GM12873 (cell line): ENCODE measurements at regions not wholly inside any gene's neighbourhood (a gene's known extent, or its start where the extent isn't known, plus 50 kb on each side); places are given as distances from the start of the nearest gene placed in this dataset.

Experiments
- TF ChIP-seq, protein P1 (sequence below): IDR thresholded peaks from 2 replicates; pipeline ENCODE4 v1.5.1; 2012; ENCODE audit warnings: low read depth, mild to moderate bottlenecking, moderate library complexity, low read length, control low read depth; ENCODE audit not compliant: insufficient read depth; ENCODE audit errors: missing control alignments

DNA sequence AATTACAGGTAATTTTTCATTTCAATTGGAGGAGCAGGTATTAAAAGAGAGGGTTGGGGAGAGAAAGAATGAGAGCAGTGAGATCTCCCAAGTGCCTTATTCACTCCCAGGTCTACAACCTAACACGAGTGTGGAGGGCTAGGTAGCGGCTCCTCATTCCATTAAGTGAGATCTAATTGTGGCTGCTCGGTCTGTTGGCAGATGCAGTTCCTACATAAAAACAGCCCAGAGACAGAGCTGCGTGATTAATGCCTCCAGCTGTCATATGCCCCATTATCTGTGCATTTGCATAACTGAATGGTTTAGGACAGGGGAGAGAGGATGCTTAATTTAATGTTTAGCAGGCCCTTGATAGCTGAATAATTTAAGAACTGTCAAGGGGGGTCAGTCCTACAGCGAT is 100.5 kb downstream of the PSAT1 start:
- TF ChIP-seq, protein P1, sequence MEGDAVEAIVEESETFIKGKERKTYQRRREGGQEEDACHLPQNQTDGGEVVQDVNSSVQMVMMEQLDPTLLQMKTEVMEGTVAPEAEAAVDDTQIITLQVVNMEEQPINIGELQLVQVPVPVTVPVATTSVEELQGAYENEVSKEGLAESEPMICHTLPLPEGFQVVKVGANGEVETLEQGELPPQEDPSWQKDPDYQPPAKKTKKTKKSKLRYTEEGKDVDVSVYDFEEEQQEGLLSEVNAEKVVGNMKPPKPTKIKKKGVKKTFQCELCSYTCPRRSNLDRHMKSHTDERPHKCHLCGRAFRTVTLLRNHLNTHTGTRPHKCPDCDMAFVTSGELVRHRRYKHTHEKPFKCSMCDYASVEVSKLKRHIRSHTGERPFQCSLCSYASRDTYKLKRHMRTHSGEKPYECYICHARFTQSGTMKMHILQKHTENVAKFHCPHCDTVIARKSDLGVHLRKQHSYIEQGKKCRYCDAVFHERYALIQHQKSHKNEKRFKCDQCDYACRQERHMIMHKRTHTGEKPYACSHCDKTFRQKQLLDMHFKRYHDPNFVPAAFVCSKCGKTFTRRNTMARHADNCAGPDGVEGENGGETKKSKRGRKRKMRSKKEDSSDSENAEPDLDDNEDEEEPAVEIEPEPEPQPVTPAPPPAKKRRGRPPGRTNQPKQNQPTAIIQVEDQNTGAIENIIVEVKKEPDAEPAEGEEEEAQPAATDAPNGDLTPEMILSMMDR = no peak

DNA sequence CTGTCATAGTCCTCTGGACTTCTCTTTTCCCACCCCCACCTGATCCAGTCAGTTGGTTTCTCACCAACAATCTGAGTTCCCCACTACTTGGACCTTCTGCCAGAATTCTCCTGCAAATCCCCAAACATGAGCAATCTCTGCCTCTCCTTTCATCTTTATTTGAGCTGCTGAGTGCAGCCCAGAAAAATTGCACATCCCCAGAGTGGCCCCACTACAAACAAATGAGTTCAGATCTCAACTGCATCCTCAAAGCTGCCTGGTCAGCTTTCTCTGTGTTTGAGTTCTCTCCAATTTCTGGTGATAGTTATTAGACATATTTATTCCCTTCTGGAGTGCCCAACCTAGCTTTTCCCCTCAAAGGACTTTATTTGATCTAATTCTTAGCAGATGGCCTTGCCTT is 102.2 kb downstream of the PSAT1 start:
- TF ChIP-seq, protein P1 = no peak

DNA sequence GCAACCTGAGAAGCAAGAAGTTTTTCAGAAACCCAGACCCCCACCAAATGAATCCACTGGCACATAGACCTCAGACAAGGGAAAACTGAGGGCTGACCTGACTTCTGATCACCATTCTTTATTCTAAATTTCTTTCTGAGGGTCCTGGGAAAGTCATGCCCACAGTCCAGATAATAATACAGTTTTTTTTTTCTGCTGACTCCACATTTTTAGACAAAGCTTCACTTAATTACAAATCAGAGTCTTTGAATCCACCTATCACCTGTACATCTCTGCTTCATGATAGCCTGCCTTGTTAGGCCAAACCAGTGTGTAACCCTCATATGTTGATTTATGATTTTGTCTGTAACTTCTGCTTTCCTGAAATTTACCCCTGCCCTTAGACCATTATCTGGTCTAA is 103.6 kb downstream of the PSAT1 start:
- TF ChIP-seq, protein P1 = no peak

DNA sequence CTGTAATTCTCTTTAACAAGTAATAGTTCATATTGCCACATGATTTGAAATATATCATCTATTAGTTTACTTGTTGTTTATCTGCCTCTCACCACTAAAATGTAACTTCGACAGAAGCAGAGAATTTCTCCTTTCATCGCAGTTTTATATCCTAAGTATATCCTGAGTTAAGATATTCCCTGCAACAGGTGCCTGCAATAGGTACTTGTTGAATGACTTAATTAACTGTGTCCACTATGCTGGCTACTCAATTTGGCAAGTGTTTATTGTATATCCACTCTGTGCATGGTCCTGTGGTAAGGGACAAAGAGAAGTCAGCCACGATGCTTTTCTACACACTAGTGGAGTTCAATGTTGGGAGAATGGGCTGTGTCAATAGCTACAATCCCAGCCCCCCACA is 108.5 kb downstream of the PSAT1 start:
- TF ChIP-seq, protein P1 = no peak

DNA sequence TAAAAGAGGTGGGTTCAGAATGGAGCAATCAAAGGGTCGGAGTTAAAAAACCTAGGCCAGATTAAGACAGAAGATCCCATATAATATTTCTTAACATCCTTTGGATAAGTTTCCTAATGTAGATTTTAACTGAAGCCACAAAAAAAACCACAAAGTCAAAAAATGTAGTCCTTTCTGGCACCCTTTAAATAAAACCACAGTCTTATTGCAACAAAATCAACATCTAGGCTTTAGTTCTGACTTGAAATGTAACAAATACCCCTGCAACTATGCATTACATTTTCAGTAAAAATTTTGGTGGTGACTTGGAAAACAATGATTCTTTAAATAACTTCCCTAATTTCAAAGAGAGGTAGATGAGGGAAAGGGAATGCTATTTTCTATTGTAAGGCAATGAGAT is 109.2 kb downstream of the PSAT1 start:
- TF ChIP-seq, protein P1 = no peak

DNA sequence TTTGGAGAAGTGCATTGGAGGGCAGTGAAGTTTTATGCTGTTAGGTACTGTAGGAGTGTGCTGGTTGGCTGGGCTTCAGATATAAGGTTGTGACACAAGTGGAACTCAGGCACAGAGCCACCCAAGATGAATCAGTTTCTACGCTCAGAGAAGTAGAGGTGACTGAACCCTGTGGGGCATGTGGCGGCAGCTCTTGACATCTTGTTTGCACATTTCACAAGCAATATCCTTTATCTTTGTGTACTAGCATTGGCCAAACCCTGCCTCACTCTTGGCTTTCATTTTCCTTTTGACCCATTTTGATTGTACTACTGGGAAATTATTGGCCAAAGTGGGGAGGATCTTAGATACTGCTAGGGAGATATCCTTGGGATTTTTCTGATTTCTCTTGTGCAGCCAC is 110.0 kb downstream of the PSAT1 start:
- TF ChIP-seq, protein P1 = no peak

DNA sequence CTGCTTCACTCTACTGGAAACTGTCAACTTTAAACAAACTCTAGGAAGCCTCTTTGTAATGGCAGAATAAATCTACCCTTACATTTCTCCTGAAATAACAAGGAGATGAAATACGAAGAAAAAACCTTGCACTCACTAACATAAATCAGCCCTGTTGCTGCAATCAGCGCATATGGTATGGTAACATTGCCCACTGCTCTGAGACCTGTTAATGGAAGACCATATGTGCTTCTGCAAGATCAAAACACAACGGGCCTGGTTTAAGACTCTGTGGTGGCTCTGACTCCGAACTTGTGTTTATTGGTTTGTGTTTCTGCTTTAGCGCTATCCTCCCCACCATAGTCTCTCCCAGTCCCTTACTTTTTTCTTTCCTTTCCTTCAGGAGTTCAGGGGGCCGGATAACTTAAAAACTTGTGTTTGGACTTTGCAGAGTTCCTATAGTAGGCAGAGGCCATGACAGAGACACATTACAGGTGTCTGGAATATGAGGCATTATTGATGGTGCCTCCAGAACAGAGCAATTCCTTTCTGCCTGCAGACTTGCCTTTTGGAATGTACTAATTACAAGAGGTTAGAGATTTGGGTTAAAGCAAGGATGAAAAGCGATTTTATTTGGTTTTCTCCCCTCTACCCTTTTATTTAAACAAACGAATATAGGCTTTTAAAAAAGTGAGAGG is 110.8 kb downstream of the PSAT1 start:
- TF ChIP-seq, protein P1 = no peak

DNA sequence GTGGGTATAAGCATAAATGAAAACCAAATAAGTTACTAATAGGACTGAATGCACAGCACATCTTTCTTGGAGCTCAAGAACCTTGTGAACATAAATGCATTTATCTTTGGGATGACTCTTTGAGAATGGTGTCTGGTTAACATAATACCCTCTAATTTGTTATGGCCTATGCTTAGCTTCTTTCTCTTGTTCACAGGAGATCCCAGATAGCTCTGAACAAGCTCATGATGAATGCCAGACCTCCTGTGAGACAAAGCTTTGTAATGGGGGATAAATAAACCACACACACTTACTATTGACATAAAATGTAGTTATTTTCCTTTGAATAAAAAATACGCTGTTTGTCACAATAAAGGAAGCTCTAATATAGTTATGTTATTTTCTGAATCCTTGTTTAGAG is 111.5 kb downstream of the PSAT1 start:
- TF ChIP-seq, protein P1 = no peak
